Uterus (tissue), 2 donors: ENCODE measurements at regions not wholly inside any gene's neighbourhood (a gene's known extent, or its start where the extent isn't known, plus 50 kb on each side); places are given as distances from the start of the nearest gene placed in this dataset.

Experiments
- POLR2A ChIP-seq, 2 donors: fragments of 450-650 bp; IDR thresholded peaks; one replicate each; pipeline ENCODE4 v1.6.1; 2016; ENCODE audit warnings: antibody characterized with exemption in 2 of 2, mild to moderate bottlenecking in 1 of 2, moderate library complexity in 1 of 2
- TF ChIP-seq, protein P1 (sequence below), 4 experiments: fragments of 200-600 bp in 2 of 4; fragments of 450-650 bp in 2 of 4; sonication (generic) in 2 of 4; IDR thresholded peaks; one replicate each; pipeline ENCODE4 v1.5.1; 2016 to 2019; ENCODE audit warnings: antibody characterized with exemption in 4 of 4, mild to moderate bottlenecking in 2 of 4, moderate library complexity in 1 of 4

DNA sequence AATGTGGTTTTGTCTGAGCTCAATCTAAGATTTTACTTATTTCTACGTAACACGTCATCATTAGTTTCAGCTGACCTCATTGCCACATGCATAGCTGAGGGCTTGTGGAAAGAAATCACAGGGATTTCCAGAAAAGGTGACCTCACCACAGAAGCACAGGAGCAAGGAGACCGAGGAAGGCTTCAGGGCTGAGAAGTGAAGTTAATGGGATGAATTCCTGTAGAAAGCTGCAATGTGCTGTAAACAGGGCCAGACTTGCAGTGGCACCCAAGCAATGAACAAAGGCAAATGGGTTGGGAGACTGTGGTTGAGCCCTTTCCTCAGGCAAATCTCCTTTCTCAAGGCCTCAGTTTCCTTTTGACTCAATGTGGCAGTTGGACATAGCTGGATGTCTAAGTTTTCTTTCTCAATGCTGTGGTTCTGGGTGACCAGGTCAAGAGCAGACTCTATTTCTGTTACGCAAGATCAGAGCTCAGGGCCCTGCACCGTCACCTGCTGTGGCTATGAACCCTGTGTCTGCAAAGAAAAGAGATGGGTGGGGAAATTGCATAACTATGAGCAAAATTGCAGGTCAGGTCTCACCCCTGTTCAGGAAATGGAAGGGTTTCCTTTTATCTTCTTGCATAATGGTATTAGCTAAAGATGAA lies 252.2 kb upstream of the TBL1XR1 start:
- TF ChIP-seq, protein P1, sequence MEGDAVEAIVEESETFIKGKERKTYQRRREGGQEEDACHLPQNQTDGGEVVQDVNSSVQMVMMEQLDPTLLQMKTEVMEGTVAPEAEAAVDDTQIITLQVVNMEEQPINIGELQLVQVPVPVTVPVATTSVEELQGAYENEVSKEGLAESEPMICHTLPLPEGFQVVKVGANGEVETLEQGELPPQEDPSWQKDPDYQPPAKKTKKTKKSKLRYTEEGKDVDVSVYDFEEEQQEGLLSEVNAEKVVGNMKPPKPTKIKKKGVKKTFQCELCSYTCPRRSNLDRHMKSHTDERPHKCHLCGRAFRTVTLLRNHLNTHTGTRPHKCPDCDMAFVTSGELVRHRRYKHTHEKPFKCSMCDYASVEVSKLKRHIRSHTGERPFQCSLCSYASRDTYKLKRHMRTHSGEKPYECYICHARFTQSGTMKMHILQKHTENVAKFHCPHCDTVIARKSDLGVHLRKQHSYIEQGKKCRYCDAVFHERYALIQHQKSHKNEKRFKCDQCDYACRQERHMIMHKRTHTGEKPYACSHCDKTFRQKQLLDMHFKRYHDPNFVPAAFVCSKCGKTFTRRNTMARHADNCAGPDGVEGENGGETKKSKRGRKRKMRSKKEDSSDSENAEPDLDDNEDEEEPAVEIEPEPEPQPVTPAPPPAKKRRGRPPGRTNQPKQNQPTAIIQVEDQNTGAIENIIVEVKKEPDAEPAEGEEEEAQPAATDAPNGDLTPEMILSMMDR (IDR thresholded peaks at IDR 0.05), result no peak
- TF ChIP-seq POLR2A (IDR thresholded peaks at IDR 0.05), result no peak
